ENCODE measurements at regions not wholly inside any gene's neighbourhood (a gene's known extent, or its start where the extent isn't known, plus 50 kb on each side); places are given as distances from the start of the nearest gene placed in this dataset.
"Not testable (repeated sequence)": the region's sequence is repeated elsewhere in the genome, so short reads cannot be mapped to it uniquely, and the experiment has no call there.

GRCh38 chr2:208608122-208608835, 201.7 kb downstream of the PTH2R start:
- no peak for DNase-seq

DNA sequence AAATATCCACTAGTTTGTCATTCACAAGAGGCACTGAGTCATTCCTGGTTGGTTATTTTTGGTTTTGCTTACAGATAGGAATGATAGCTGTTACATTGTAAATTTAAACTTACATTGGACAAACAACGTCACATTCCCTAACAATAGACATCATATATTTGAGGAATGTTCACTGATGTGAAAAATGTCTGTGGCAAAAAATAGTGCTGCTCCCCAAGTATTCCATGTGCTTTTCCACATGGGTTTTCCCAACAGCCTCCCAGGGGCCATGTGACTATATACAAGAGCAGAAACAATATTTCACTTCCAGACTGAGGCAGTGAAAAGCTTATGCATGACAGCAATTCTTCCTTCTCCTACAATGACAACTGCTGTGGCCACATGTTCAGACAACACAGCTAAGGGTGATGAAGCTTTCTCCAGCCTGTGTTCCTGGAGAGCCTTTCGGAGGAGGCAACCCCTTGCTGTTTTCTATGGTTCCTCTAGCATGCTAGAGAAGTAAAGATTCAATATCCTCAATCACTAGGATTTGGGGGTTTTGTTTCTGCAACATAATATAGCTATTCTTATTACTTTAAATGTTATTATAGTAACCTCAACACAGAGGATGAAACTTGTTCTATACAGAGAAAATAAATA, 202.7 kb downstream of the PTH2R start:
- no peak for DNase-seq

DNA sequence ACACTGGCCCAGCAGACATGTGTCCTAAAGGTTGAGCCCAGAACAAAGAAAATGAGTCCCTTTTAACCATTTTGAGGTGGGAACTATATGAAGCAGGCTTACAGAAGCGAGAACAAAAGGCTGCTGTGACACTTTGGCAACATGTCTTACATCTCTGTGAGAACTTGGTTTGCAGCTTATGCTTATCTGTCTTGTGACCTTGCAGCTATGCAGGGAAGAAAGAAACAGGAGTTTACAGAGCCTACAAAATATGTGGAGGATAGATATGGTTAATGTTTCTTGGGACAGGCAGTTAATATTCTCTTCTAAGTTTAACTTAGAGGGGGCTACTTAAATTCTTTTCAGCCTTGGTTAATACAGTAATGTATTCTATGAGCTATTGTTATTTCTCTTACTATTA, 209.1 kb downstream of the PTH2R start:
- not testable (repeated sequence) for DNase-seq

DNA sequence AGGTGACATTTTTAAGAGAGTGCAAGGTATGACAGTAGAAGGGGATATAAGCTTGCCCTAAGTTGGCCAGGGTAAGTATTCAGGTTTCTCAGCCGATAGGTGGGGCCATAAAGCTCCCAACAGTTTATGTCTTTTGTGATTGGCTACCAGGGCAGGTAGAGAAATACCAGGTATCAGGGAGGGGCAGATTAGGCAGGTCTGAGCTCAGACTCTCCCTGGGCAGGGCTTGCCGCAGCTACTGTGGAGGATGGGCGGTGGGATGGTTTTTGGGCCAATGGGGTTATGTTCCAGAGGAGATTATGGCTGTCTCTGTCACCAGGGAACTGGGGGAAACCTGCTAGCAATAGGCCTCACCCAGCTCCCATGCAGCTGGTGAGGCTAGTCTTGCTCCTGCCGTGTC, 211.6 kb downstream of the PTH2R start:
- no peak for DNase-seq

DNA sequence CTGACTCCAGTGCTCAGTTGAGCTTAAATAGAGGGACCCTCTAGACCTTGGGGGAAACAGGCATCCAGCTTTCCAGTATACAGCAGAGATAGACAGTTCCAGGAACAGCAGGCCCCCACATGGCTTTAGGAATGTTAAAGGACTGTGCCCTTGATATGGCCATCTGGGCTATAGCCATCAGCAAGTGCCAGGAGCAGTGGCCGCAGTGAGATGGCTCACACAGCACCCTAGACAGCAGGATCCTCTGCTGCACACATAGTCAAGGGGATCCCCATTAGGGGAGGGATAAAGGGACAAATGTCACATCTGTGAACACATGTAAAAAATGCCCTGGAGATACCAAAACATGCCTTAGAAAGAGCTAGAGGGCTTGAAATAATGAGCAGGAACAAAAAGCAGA, 213.4 kb downstream of the PTH2R start:
- DNase-seq = no peak

DNA sequence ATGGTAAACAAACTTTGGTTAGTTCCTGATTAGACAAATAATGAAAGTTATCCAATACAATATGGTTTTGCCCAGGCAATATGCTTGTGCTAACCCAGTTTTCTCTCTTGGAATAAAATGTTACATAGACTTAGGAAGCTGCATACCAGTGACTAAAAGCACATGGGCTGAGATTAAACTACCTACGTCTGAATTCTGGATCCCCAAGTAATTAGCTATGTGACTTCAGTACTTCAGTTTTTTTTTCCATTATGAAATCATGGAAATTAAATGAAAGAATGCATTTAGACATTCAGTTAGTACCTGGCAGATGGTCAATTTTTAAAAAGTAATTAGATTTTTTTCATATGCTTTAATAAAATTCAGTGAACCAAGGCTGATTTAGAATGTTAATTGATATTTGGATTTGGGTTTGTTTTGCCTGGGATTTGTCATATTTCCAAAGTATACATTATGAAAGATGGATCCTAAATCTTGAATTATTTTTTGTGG, 213.9 kb downstream of the PTH2R start:
- DNase-seq = peak; percentile 2

DNA sequence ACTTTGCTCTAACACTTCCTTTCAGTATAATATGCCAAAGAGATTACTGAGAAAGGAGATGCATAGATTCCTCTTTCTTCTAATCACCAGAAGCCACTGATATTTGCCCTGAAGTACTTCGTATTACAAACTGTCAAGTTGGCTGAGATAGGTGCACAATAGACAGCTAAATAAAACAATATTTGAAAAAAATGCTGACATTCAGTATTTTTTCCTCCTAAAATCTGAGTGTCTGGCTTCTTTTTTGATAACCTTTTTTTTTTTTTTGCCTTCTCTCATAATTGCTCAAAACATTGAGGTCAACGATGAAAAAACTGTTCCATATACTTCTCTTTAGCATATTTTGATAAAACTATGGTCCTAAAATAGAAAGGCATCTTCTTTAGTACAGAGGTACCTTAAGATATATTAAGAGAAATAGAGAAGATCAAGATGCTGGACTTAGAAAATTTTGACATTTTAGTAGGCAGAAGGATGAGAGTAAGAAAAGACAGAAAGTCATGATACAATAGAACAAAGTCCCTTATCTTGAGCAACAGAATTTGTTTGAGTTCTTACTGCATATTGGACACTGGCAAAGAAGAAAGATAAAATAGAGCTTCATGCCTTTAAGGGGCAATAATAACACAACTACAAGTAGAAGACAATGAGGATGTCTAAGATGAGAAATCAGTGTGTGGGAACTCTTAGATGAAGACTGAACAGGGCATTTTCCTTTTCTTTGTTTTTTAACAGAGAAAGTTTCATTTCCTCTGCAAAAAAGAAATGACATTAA, 220.7 kb downstream of the PTH2R start:
- no peak for DNase-seq

GRCh38 chr2:208627916-208628315, 221.3 kb downstream of the PTH2R start:
- DNase-seq = no peak

DNA sequence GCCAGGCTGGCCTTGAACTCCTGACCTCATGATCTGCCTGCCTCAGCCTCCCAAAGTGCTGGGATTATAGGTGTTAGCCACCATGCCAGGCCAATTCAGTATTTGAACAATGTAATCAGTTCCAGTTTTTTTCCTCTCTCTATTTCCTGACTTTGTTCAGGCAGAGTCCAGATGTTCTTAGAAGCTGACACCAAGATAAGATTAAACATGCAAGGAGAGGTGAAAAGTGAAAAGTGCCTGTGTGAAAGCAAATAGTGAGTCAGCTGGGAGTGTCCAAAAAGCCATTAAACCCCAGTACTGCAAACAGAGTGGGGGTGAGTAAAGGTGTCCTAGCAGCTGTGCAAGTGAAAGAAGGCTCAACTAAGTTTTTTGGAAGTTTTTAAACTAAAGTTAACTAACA, 231.5 kb downstream of the PTH2R start:
- no peak for DNase-seq

- no peak for DNase-seq
Observed at GRCh38 chr2:208642125-208642779, 235.7 kb downstream of the PTH2R start.

DNA sequence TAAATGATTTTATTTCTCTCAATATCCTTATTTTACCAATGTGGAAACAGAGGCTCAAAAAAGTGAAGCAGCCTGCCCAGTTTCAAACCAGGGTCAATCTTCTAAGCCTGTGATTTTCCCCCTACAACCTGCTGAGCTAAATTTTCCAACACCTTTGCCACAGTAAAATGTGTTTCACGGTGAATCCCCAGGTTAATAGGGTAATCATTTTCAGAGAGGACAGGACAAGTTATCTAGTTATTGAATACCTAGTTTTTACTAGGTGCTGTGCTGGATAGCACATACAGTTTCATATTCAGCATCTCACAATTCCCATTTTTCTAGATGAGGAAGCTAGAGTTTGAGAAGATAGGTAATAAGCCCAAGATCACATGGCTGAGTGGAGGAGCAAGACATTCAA, 236.6 kb downstream of the PTH2R start:
- DNase-seq = peak; percentile 5

DNA sequence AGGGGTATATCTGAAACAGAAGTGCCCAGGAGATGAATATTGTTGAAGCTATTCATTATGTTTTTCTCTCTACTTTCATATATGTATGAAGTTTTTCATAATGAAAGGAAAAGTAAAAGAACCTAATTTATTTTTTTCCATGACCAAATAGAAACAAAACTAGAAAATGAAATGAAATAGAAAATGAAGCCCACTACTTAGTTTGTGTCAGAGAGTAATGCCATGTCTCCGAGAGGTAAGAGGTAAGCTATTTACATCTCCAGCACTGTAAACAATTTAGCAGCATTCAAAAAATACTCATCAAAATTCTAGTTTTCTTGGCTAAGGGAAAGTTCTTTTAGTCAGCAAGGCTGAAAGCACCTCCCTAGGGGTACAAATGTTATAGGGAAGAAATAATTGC, 238.6 kb downstream of the PTH2R start:
- no peak for DNase-seq

DNA sequence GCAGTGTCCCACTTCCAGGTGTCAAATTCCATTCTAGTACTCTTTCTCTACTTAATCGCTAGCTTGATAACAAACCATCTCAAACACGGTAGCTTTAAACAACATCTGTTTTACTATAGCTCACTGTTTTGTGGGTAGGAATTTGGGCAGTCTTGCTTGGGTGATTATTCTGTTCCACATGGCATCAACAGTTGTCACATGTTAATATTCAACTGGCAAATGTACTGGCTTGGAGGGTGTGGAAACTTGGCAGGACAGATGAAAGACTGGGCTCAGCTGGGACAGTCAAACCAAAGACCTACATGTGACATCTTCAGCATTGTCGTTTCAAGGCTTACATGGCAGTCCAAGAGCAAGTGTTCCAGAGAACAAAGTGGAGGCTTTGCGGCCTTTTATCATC, 241.8 kb downstream of the PTH2R start:
- peak; percentile 10 for DNase-seq

DNA sequence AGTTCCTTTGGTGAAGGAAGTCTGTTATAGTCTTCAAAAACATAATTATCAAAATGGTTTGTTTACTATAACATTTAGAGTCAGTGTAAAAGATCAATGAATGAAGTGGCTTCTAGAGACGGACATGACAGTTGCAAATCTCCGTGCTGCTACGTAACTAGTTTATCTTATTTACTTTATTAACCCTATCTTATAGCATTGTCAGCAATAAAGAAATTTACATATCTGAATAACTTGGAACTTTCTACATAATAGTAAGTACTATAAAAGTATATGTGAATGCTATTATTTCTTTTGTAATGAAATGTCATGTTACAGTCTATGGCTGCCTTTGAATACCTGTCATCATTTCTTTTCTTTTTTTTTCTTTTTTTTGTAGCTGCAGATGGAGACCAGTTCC, 246.8 kb downstream of the PTH2R start:
- no peak for DNase-seq

DNA sequence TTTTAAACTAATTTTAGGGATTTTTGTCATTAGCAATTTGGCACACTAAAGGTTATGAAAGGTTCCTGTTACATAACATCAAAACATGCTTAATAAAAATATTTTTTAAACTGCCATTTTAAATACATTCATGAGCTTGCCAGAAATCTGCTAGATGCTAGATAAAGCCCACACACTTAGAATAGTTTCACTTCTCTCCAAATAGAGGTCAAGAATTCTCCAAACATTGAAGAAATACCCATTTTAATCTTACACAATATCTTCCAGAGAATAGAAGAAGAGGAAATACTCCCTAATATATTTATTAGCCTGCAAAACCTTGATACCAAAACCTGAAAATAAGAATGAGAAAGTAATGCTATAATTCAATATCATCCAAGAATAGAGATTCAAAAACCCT, 247.5 kb downstream of the PTH2R start:
- DNase-seq = no peak

DNA sequence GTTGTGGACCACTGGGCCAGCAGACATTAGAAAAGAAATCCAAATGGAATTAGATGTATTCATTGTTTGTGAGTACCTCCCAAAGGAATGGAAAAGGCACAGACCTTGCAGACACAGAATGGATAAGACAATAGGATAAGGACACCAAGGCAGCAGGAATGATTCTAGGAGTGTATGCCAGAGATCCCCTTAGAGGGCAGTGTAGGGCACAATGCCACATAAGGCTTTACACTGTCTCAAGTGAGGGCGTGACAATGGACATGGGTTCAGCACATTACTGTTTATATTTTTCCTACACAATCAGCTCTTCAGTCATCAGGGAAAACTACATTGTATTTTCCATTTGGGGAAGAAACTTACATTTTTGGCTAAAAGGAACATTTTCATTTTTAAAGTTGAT, 250.9 kb downstream of the PTH2R start:
- DNase-seq = no peak

DNA sequence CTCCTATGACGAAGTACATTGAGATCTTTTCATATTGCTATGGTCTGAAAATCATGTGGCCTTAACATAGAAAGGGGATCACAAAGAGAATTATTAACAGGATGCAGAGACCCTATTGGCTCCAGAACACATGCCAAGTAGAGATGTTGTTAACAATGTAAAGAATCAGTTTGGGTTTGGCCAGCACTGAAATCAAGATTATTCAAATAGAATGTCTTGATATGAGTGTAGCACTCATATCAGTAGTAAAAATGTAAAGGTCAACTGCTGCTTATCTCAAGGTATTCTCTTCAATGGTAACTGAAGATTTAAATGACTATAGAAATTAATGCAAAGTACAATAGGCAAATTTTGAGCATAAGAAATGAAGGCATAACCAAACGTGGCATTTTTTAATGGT, 262.8 kb downstream of the PTH2R start:
- DNase-seq = no peak

DNA sequence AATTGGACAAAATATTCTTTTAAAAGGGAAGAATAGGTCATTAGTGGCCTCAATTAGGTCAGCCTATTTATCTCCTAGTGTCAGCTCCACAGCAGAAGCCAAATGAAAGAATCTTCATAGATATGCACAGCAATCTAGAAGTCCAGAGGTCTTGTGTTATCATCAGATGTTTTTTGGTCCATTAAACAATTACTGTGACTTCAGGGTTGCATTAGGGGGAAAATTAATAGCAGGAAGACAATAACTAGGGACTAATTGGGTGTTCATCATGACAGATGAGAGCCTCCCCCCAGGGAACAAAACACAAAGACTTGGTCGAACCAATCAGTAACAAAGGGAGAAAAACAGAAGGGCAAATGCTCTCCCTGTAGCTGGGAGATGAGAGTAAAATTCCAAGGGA, 264.7 kb downstream of the PTH2R start:
- no peak for DNase-seq

- DNase-seq = no peak
Observed at GRCh38 chr2:208671886-208672680, 265.5 kb downstream of the PTH2R start.

GRCh38 chr2:208673631-208674030, 267.0 kb downstream of the PTH2R start:
- DNase-seq = no peak

GRCh38 chr2:208674919-208675318, 268.3 kb downstream of the PTH2R start:
- peak; percentile 36 for DNase-seq

GRCh38 chr2:208685929-208686328, 279.3 kb downstream of the PTH2R start:
- not testable (repeated sequence) for DNase-seq

Measured in renal pelvis (tissue), 1 donor.